ENCODE measurements at regions not wholly inside any gene's neighbourhood (a gene's known extent, or its start where the extent isn't known, plus 50 kb on each side); places are given as distances from the start of the nearest gene placed in this dataset.
"Not testable (repeated sequence)": the region's sequence is repeated elsewhere in the genome, so short reads cannot be mapped to it uniquely, and the experiment has no call there.

DNA sequence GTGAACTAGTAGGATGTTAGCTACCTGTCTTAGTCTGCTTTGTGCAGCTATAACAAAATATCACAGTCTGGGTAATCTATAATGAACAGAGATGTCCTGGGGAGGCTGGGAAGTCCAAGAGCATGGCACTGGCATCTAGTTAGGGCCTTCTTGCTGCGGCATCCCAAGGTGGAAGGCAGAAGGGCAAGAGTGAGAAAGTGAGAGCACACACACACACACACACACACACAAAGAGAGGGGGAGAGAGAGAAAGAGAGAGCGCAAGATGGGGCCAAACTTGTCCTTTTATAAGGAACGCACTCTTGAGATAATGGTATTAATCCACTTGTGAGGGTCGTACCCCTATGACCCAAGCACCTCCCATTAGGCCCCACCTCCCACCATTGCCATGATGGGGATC lies 4423.6 kb upstream of the TPTE start:
- TF ChIP-seq, protein P1, sequence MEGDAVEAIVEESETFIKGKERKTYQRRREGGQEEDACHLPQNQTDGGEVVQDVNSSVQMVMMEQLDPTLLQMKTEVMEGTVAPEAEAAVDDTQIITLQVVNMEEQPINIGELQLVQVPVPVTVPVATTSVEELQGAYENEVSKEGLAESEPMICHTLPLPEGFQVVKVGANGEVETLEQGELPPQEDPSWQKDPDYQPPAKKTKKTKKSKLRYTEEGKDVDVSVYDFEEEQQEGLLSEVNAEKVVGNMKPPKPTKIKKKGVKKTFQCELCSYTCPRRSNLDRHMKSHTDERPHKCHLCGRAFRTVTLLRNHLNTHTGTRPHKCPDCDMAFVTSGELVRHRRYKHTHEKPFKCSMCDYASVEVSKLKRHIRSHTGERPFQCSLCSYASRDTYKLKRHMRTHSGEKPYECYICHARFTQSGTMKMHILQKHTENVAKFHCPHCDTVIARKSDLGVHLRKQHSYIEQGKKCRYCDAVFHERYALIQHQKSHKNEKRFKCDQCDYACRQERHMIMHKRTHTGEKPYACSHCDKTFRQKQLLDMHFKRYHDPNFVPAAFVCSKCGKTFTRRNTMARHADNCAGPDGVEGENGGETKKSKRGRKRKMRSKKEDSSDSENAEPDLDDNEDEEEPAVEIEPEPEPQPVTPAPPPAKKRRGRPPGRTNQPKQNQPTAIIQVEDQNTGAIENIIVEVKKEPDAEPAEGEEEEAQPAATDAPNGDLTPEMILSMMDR (conservative IDR thresholded peaks at IDR 0.05) = not testable (repeated sequence)
- TF ChIP-seq EZH2 (IDR thresholded peaks at IDR 0.05; ENCODE audit: low read depth) = not testable (repeated sequence)

Data from PC-9 (cell line).